HG03342 (cell line): ENCODE measurements at regions not wholly inside any gene's neighbourhood (a gene's known extent, or its start where the extent isn't known, plus 50 kb on each side); places are given as distances from the start of the nearest gene placed in this dataset.

Source experiments
- ATAC-seq: cut with Tn5 transposase; IDR thresholded peaks from one replicate; pipeline ENCODE4 v1.9.1; 2021; ENCODE audit warnings: mild to moderate bottlenecking, moderate library complexity; ENCODE audit not compliant: unreplicated experiment

- ATAC-seq: no peak
Measured at GRCh38 chr20:57013741-57014140, 252.7 kb downstream of the BMP7 start.

- ATAC-seq: no peak
Measured at GRCh38 chr20:57020364-57020763, 246.1 kb downstream of the BMP7 start.

DNA sequence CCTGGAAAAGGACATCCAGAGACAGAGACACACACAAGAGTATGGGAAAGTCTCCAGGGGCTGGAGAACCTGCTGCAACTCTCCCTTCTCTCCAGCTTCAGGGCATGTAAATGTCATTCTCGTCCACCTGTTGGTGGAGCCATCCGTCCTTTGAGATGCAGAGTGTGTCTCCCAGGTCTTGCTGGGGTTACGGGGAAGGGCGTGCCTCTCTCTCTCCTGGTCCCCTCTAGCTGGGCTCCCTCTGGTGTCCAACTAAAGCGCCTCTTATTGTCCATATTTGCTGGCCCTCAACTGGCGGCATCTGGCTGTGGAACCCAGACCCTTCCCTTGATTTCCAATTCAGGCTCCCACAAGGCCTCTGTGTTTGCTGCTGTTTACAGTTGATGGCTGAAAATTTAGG is 244.1 kb downstream of the BMP7 start:
- no peak for ATAC-seq

DNA sequence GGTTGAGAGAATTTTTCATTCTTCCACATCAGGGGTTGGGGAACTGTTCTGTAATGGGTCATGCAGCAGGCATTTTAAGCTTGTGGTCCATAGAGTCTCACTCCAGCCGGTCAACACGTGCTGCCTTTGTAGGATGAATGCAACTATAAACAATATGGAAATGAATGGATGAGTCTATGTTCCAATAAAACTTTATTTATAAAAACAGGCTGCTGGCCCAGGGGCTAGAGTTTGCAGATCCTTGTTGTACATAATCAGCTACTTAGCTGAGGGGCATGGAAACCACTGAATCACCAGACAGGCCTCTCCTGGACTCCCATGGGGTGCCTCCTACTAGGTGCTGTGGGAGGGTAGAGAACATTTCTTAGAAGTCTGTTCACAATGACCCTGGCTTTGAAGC is 243.4 kb downstream of the BMP7 start:
- no peak for ATAC-seq

DNA sequence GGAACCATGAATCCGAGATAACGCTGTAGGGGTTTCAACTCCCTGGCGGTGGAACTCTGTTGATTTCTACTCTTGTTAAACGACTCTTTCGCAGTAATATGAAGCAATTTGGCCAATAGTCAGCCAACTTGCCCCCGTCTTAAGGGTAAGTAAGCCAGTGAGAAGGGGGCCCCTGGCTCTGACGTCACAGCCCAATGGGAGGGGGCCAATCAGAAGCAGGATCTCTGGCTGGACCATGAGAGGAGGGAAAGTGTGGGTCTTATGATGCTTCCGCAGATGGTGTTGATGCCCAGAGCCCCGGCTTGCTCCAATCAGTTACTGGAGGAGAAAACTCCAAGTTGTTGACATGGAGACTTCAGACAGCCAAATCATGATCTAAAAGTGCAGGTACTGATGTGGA is 242.4 kb downstream of the BMP7 start:
- ATAC-seq: no peak

- ATAC-seq: no peak
Measured at GRCh38 chr20:57024849-57025248, 241.6 kb downstream of the BMP7 start.

GRCh38 chr20:57025261-57025660 is 241.2 kb downstream of the BMP7 start:
- no peak for ATAC-seq

DNA sequence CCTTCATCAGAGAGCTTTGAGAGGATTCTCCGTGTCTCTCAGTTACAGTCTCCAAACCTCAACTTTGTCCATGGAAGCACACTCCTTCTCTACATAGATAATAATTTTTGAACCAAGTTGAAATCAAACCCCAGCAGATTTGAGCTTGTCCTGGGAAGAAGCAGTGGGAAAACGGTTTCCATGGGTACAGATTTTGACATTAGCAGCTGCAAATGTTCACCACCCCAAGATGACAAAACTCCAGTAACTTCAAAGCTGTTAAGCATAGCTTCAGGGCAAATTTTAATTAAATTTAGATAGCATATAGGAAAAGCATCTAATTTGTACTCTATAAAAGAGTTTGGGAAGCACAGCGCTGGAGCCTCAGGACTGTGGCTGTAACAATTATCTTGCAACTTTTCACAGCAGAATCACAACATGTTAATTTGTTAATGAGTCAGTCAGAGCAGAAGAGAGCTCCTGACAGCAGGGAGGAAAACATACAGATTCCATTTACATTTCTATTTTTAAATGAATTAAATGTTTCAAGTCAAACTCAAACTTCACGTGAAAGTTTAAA is 240.7 kb downstream of the BMP7 start:
- ATAC-seq: no peak

DNA sequence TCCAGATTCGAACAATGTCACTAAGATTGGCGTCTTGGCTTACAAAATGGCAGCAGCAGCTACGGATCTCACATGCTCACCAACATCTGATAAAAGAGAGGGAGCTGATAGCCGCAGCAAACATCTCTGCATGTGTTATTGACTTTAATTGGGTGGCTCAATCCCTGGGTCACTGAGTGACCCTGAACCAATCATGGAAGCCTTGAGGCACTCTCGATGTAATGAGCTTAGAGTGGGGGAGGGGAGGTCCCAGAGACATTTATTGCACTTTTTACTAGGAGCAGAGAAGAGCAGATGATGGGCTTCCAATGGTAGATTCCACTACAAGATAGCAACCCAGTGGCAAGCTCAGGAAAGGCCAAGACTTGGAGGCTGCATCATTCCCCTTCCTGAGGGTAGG is 238.7 kb downstream of the BMP7 start:
- no peak for ATAC-seq

- ATAC-seq: no peak
Measured at GRCh38 chr20:57030611-57031600, 235.5 kb downstream of the BMP7 start.

DNA sequence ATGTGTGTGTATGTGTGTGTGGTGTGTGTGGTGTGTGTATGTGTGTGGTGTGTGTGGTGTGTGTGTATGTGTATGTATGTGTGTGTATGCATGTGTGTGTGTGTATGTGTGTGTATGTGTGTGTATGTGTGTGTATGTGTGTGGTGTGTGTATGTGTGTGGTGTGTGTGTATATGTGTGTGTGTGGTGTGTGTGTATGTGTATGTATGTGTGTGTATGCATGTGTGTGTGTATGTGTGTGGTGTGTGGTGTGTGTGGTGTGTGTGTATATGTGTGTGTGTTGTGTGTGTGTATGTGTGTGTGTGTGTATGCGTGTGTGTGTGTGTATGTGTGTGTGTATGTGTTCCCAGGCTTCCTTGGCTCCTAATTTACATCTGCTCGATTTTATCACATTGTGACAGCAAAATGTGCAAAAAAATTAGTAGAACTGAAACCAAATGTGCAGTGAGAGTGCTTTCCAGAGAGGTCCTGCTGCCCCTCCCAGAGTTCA is 234.5 kb downstream of the BMP7 start:
- no peak for ATAC-seq

DNA sequence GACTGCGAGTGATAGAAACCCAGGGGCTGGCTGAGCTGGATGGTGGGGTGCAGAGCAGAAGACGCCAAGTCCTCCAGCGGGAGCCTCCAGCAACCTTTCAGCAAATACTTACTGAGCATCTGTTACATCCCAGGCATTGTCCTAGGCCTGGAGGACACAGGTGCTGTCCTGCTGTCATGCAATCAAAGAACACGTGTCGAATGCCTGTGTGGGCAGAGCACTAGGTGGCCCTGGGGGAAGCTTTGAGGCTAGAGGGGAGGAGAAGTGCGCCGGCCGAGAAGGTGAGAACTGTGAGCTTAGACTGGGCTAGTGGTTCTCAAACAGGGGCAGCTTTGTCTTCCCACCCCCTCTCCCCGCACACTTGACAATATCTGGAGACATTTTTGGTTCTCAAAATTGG is 233.6 kb downstream of the BMP7 start:
- no peak for ATAC-seq

DNA sequence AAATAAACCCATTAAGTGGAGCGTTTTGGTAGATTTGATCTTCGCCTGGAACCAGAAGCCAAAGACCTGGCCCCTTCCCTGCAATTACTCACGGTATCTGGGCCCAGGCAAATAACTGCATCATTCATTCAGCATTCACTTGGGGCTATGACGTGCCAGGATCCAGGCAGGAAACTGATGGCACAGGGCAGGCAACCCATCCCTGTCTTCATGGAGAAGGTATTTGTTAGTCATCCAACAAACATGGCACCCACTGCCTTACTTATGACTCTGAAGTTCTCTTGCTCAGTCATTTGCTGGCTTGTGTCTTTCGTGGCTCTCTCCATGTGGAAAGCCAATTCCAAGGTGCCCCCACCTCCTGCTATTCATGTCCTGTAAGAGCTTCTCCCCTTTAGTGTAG is 232.4 kb downstream of the BMP7 start:
- no peak for ATAC-seq

DNA sequence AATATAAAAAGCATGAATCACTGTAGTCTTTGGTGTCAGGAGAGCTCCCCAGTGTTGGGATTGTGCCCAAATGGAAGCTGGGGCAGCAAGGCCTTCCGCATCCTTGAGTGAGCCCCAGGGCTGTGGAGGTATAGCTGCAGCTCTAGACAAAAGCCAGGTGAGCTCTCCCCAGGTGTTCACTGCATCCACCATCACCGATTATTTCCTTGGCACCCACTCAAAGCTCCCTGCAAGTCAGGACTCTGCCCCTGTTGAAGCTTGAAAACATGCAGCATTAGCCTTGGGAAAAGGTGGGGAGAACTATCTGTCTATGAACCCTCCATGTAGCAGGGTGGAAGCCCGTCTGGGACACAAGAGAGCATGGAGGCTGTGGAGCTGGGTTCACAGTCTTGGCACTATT is 228.8 kb downstream of the BMP7 start:
- ATAC-seq: no peak

GRCh38 chr20:57038608-57039440 is 227.6 kb downstream of the BMP7 start:
- no peak for ATAC-seq

- ATAC-seq: no peak
Measured at GRCh38 chr20:57040466-57040865, 226.0 kb downstream of the BMP7 start.

DNA sequence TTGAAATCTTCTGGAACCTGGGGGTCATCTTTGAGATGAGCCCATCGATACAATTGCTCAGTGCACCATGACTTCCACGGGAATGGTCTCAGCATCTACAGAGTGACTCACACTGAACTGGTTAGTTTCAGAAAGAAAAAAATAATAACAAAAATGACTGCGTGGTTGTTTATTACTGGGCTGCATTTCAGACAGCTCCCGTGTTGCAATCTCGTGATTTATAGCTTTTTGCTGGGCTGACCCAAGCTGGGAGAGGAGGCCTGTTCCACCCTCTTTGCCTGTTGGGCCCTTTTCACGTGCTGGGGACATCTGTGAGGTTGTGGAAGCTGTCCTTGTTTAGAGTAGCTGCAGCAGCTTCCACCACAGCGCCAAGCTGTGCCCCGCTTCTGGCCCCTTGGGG is 225.5 kb downstream of the BMP7 start:
- ATAC-seq: no peak

GRCh38 chr20:57043091-57043490 is 223.3 kb downstream of the BMP7 start:
- no peak for ATAC-seq

DNA sequence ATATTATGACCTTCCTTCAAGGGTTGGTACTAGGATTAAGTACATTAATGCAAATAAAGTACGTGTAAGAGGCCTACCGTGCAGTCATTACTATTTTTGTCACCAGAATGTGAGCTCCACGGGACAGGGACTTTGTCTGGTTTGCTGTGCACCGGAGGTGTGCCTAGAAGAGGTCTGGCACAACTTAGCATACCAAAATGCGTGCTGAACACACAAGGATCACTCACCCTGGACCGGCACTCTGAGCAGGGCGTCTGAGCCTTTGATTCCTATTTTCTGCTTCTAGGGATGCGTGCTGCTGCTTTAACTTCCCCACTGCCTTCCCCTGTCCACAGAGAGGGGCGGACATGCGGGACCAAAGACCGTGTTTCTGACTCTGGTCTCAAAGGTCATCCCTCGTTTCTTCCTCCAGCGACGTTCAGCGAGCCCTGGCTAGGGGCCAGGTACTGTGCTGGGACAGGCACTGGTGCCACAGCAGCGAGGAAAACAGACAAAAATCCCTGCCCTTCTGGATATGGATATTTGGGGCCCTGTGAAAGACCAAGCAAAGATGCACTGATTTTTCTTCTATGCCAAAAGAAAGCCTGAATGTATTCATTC is 222.7 kb downstream of the BMP7 start:
- ATAC-seq: no peak

- no peak for ATAC-seq
Measured at GRCh38 chr20:57047281-57048026, 219.0 kb downstream of the BMP7 start.
